Esophagus squamous epithelium (tissue), 5 donors: ENCODE measurements at regions not wholly inside any gene's neighbourhood (a gene's known extent, or its start where the extent isn't known, plus 50 kb on each side); places are given as distances from the start of the nearest gene placed in this dataset.

Source experiments
- DNase-seq: peaks from one replicate; lab custom pipeline; 2025; lab: John Stamatoyannopoulos, UW
- H3K27ac ChIP-seq, 4 donors: fragments of 200-600 bp; sonication (generic); one replicate each; pipeline ENCODE4 v1.5.1; 2016 to 2019; ENCODE audit warnings: mild to moderate bottlenecking in 1 of 4
- H3K27me3 ChIP-seq, 4 donors: fragments of 200-600 bp; sonication (generic); 1 replicate in 3 of 4; 2 replicates in 1 of 4; pipeline versions ENCODE4 v1.5.1 to v1.6.0; 2017 to 2021; ENCODE audit warnings: antibody characterized with exemption in 1 of 4
- H3K36me3 ChIP-seq, 3 donors: fragments of 200-600 bp; sonication (generic); one replicate each; pipeline ENCODE4 v1.5.1; 2016 to 2019
- H3K4me1 ChIP-seq, 3 donors: fragments of 200-600 bp; sonication (generic); one replicate each; pipeline ENCODE4 v1.5.1; 2017 to 2019
- H3K4me3 ChIP-seq, 4 donors: fragments of 200-600 bp; sonication (generic); 1 replicate in 3 of 4; 2 replicates in 1 of 4; pipeline ENCODE4 v1.5.1; 2016 to 2019; ENCODE audit warnings: mild to moderate bottlenecking in 2 of 4, moderate library complexity in 1 of 4
- H3K9me3 ChIP-seq, 3 donors: fragments of 200-600 bp; sonication (generic); one replicate each; pipeline ENCODE4 v1.5.1; 2016 to 2019
- POLR2A ChIP-seq, 4 donors: fragments of 450-650 bp; IDR thresholded peaks; one replicate each; pipeline ENCODE4 v1.6.1; 2017; ENCODE audit warnings: antibody characterized with exemption in 4 of 4, mild to moderate bottlenecking in 4 of 4, moderate library complexity in 3 of 4
- WGBS, 2 donors: methylation state at CpG; one replicate each; pipeline ENCODE4 v1.1.5; 2018; 5-methylcytosine and 5-hydroxymethylcytosine counted together
- intact Hi-C: fragments of 100-400 bp; cut with DNase I; formaldehyde crosslinking; loops from one replicate; pipeline ENCODE4 v1.15.0; 2022
- TF ChIP-seq, protein P1 (sequence below), 6 experiments: fragments of 450-650 bp in 4 of 6; fragments of 200-600 bp in 2 of 6; sonication (generic) in 2 of 6; IDR thresholded peaks; one replicate each; pipeline ENCODE4 v1.5.1; 2016 to 2019; ENCODE audit warnings: antibody characterized with exemption in 6 of 6, mild to moderate bottlenecking in 4 of 6, moderate library complexity in 4 of 6
- donor health status: DM: yes; HTN: yes; CAD: no.

DNA sequence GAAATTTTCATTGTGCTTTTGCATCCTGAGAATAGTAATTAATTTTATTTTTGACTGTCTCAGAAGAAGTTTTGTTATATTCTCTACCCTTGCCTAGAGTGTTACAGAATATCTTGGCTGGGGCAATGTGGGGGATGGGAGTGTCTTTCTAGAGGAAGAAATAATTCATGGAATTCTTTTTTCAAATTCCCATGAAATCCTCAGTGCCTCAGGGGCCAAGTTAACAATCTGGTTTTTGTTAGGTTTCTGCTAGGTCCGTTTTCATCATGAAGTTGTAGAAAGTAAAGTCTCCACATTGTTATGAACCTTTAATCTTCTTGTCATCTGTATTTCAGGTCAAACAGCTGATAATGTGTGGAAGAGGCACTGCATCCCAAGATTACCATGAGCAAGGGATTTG lies 145.6 kb upstream of the GYPC start:
- Histone ChIP-seq H3K9me3 (no peaks in the 10 kb centered on the region), H3K27me3 (no peaks in the 10 kb centered on the region), H3K27ac (no peak overlapping the region), H3K4me3 (no peak overlapping the region), H3K36me3 (no peaks in the 10 kb centered on the region), H3K4me1 (no peaks in the 10 kb centered on the region)
- no peak for DNase-seq
- WGBS, 2 donors, result 10 to 35% methylated on average over 1 of the region's 1 CpG
- TF ChIP-seq, protein P1, sequence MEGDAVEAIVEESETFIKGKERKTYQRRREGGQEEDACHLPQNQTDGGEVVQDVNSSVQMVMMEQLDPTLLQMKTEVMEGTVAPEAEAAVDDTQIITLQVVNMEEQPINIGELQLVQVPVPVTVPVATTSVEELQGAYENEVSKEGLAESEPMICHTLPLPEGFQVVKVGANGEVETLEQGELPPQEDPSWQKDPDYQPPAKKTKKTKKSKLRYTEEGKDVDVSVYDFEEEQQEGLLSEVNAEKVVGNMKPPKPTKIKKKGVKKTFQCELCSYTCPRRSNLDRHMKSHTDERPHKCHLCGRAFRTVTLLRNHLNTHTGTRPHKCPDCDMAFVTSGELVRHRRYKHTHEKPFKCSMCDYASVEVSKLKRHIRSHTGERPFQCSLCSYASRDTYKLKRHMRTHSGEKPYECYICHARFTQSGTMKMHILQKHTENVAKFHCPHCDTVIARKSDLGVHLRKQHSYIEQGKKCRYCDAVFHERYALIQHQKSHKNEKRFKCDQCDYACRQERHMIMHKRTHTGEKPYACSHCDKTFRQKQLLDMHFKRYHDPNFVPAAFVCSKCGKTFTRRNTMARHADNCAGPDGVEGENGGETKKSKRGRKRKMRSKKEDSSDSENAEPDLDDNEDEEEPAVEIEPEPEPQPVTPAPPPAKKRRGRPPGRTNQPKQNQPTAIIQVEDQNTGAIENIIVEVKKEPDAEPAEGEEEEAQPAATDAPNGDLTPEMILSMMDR (IDR thresholded peaks at IDR 0.05), result no peak
- no peak for TF ChIP-seq POLR2A (IDR thresholded peaks at IDR 0.05)
- intact Hi-C loops, result no loop called here

DNA sequence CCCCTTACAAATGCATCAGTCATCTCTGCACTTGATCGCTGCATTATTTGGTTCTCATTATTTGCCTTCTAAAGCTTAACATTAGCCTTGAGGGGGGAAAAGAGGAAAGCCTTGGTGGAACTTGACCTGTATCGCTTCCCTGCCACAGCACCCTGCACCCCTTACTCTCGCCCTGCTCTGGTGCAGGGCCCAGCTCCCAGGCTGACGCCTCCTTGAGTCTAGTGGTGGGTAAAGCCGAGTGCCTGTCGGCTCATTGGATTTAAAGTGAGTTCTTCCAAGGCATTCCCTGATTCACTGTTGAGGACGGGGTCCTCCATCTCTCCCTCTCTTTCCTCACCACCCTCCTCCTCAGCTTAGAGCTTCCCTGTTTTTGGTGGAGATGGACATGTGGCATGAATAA lies 145.0 kb upstream of the GYPC start:
- intact Hi-C loops, result no loop called here
- H3K36me3 ChIP-seq, result no peaks in the 10 kb centered on the region
- TF ChIP-seq, protein P1 (IDR thresholded peaks at IDR 0.05), result no peak
- TF ChIP-seq POLR2A (IDR thresholded peaks at IDR 0.05), result no peak
- no peaks in the 10 kb centered on the region for H3K9me3 ChIP-seq
- no peak overlapping the region for H3K27ac ChIP-seq
- WGBS, 2 donors, result 85 to 93% methylated on average over 4 to 7 of the region's 7 CpGs
- H3K4me1 ChIP-seq, result no peaks in the 10 kb centered on the region
- no peak for DNase-seq
- H3K4me3 ChIP-seq, result no peak overlapping the region
- H3K27me3 ChIP-seq, result no peaks in the 10 kb centered on the region

DNA sequence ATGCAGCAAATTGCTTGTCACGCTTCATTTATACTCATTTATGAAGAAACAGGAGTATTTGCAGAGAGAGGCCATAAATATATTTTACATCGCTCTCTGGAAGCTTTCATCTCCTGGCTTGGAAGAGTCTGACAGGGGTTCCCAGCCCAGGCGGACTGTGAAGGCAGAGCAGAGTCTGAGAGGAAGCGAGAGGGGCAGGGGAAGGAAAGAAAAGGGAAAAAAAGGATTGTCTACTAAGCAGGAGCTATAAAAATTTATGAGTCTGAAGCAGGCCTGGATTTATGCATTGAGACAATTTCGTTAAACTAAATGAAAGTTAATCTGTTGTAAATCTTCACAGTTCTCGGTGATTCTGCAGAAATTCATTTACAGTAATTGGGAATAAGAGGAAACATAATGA lies 143.9 kb upstream of the GYPC start:
- DNase-seq, result no peak

DNA sequence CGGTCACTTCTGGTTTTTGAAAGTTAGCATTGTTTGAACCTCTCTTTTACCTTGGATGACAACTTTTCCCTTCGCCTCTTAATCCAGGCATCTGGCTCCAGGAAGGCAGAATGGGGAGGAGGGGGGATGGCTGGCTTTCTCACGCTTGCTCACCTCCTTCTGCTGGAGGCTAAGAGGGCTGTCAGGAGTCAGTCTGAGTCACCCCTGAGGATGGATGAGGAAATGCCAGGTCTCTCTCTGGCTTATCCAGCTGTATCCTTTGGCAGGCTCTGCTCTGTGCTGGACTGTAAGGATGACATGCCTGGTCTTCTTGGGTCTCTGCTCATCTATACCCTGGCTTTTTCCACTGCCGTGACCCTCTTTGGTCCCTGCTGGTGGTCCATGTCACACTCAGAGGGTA lies 142.9 kb upstream of the GYPC start:
- DNase-seq, result no peak

More for the DNA sequence above, 143.9 kb upstream of the GYPC start:
- 65 to 67% methylated on average over 6 of the region's 6 CpGs for WGBS, 2 donors
- intact Hi-C loops, result no loop called here
- H3K27ac ChIP-seq, result no peak overlapping the region
- no peaks in the 10 kb centered on the region for H3K9me3 ChIP-seq
- no peak overlapping the region for H3K4me3 ChIP-seq
- TF ChIP-seq, protein P1 (IDR thresholded peaks at IDR 0.05), result no peak
- no peak for TF ChIP-seq POLR2A (IDR thresholded peaks at IDR 0.05)
- no peaks in the 10 kb centered on the region for H3K27me3 ChIP-seq
- H3K36me3 ChIP-seq, result no peaks in the 10 kb centered on the region
- H3K4me1 ChIP-seq, result no peaks in the 10 kb centered on the region

DNA sequence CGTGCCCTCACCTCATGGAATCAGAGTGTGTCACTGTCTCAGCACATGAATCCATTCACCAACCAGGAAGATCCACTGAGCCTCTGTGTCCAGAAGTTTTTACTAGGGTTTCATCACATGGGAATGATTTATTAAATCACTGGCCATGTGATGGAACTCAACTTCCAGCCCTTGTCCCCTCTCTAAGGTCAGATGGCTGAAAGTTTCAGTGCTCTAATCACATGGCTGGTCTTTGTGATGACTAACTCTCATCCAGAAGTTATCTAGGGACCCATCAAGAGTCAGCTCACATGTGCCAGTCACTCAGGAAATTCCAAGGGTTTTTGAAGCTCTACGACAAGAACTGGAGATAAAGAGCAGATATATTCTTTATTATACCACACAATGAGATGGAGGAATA lies 140.5 kb upstream of the GYPC start:
- H3K4me3 ChIP-seq, result no peak overlapping the region
- H3K36me3 ChIP-seq, result no peaks in the 10 kb centered on the region
- WGBS, 2 donors, result 66 to 77% methylated on average over 2 of the region's 2 CpGs
- intact Hi-C loops, result no loop called here
- no peaks in the 10 kb centered on the region for H3K4me1 ChIP-seq
- DNase-seq, result no peak
- H3K27ac ChIP-seq, result no peak overlapping the region
- H3K9me3 ChIP-seq, result no peaks in the 10 kb centered on the region
- no peak for TF ChIP-seq POLR2A (IDR thresholded peaks at IDR 0.05)
- TF ChIP-seq, protein P1 (IDR thresholded peaks at IDR 0.05), result no peak
- H3K27me3 ChIP-seq, result no peaks in the 10 kb centered on the region

More for the DNA sequence above, 142.9 kb upstream of the GYPC start:
- WGBS, 2 donors, result 54 to 73% methylated on average over 2 to 4 of the region's 4 CpGs
- no peaks in the 10 kb centered on the region for H3K36me3 ChIP-seq
- no peaks in the 10 kb centered on the region for H3K4me1 ChIP-seq
- no peak overlapping the region for H3K4me3 ChIP-seq
- H3K27ac ChIP-seq, result no peak overlapping the region
- H3K27me3 ChIP-seq, result no peaks in the 10 kb centered on the region
- H3K9me3 ChIP-seq, result no peaks in the 10 kb centered on the region
- intact Hi-C loops, result no loop called here
- no peak for TF ChIP-seq POLR2A (IDR thresholded peaks at IDR 0.05)
- TF ChIP-seq, protein P1 (IDR thresholded peaks at IDR 0.05), result no peak
